ENCODE measurements at regions not wholly inside any gene's neighbourhood (a gene's known extent, or its start where the extent isn't known, plus 50 kb on each side); places are given as distances from the start of the nearest gene placed in this dataset.
"Not testable (repeated sequence)": the region's sequence is repeated elsewhere in the genome, so short reads cannot be mapped to it uniquely, and the experiment has no call there.

- FAIRE-seq (no peak), DNase-seq (ENCODE audit: insufficient read length, low spot score) (no peak)
- TF ChIP-seq POLR2A (IDR thresholded peaks at IDR 0.05; ENCODE audit: low read depth, low read length) = no peak
Measured at GRCh38 chr20:1845163-1845523, 50.1 kb upstream of the SIRPA start.

GRCh38 chr20:1844325-1845162 is 50.7 kb upstream of the SIRPA start:
- DNase-seq (ENCODE audit: insufficient read length, low spot score) (no peak), FAIRE-seq (no peak)
- TF ChIP-seq POLR2A (IDR thresholded peaks at IDR 0.05; ENCODE audit: low read depth, low read length) = no peak

GRCh38 chr20:1842281-1842680 is 52.9 kb upstream of the SIRPA start:
- FAIRE-seq (no peak), DNase-seq (ENCODE audit: insufficient read length, low spot score) (no peak)
- TF ChIP-seq POLR2A (IDR thresholded peaks at IDR 0.05; ENCODE audit: low read depth, low read length) = no peak

GRCh38 chr20:1841554-1842140 is 53.6 kb upstream of the SIRPA start:
- no peak for TF ChIP-seq POLR2A (IDR thresholded peaks at IDR 0.05; ENCODE audit: low read depth, low read length)
- FAIRE-seq (no peak), DNase-seq (ENCODE audit: insufficient read length, low spot score) (no peak)

GRCh38 chr20:1840817-1841553 is 54.2 kb upstream of the SIRPA start:
- TF ChIP-seq POLR2A (IDR thresholded peaks at IDR 0.05; ENCODE audit: low read depth, low read length) = no peak

GRCh38 chr20:1839376-1840317 is 55.6 kb upstream of the SIRPA start:
- not testable (repeated sequence) for FAIRE-seq; DNase-seq (ENCODE audit: insufficient read length, low spot score)

More at GRCh38 chr20:1840817-1841553, 54.2 kb upstream of the SIRPA start:
- DNase-seq (ENCODE audit: insufficient read length, low spot score) (no peak), FAIRE-seq (no peak)

GRCh38 chr20:1838556-1839279 is 56.5 kb upstream of the SIRPA start:
- no peak for FAIRE-seq
- DNase-seq (ENCODE audit: insufficient read length, low spot score) = no peak
- no peak for TF ChIP-seq POLR2A (IDR thresholded peaks at IDR 0.05; ENCODE audit: low read depth, low read length)

- FAIRE-seq (no peak), DNase-seq (ENCODE audit: insufficient read length, low spot score) (no peak)
- TF ChIP-seq POLR2A (IDR thresholded peaks at IDR 0.05; ENCODE audit: low read depth, low read length) = no peak
Measured at GRCh38 chr20:1835186-1836035, 59.8 kb upstream of the SIRPA start.

- TF ChIP-seq POLR2A (IDR thresholded peaks at IDR 0.05; ENCODE audit: low read depth, low read length) = no peak
- FAIRE-seq = no peak
- no peak for DNase-seq (ENCODE audit: insufficient read length, low spot score)
Measured at GRCh38 chr20:1833728-1834726, 61.2 kb upstream of the SIRPA start.

GRCh38 chr20:1833216-1833615 is 62.0 kb upstream of the SIRPA start:
- no peak for DNase-seq (ENCODE audit: insufficient read length, low spot score)
- FAIRE-seq = no peak
- TF ChIP-seq POLR2A (IDR thresholded peaks at IDR 0.05; ENCODE audit: low read depth, low read length) = no peak

GRCh38 chr20:1832634-1833033 is 62.6 kb upstream of the SIRPA start:
- DNase-seq (ENCODE audit: insufficient read length, low spot score) (no peak), FAIRE-seq (no peak)
- no peak for TF ChIP-seq POLR2A (IDR thresholded peaks at IDR 0.05; ENCODE audit: low read depth, low read length)

All from H54 (cell line).